ENCODE measurements at regions not wholly inside any gene's neighbourhood (a gene's known extent, or its start where the extent isn't known, plus 50 kb on each side); places are given as distances from the start of the nearest gene placed in this dataset.
A peak's percentile ranks its signal among the peaks of the same experiment; 100 is the strongest.

DNA sequence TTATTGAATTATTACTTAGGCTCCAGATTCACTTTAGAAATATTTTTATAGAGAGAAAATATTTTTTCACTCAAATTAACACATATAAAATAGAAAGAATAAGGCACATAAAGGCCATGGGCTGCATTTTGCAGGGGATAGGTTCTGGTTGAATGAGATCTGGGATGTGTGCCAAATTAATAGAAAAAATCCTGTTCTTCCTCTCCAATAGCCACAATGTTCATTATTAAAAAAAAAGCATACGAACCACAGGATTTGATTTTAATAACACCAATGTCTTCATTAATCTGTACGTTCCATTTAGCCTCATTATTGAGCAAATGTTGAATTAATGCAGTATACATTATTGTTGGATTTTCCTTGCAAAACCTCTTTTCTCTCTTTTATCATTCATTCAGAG lies 622.8 kb upstream of the AGTR1 start:
- Histone ChIP-seq H3K9me3 (ENCODE audit: control insufficient read depth, low read length) (no peaks in the 10 kb centered on the region), H3K4me2 (ENCODE audit: low read length) (no peak overlapping the region), H3K9ac (no peak overlapping the region), H3K36me3 (ENCODE audit: control insufficient read depth, insufficient read depth, low read length) (no peaks in the 10 kb centered on the region), H3K79me2 (no peaks in the 10 kb centered on the region), H3K27ac (no peak overlapping the region), H3K4me3 (ENCODE audit: low read depth, low read length) (no peak overlapping the region), H3K4me1 (peaks cover 5% of the 10 kb centered on the region), H3K27me3 (ENCODE audit: control insufficient read depth, insufficient read depth, low read length) (no peaks in the 10 kb centered on the region), H2AFZ (peak overlapping the region; percentile 52)
- TF ChIP-seq, protein P1, sequence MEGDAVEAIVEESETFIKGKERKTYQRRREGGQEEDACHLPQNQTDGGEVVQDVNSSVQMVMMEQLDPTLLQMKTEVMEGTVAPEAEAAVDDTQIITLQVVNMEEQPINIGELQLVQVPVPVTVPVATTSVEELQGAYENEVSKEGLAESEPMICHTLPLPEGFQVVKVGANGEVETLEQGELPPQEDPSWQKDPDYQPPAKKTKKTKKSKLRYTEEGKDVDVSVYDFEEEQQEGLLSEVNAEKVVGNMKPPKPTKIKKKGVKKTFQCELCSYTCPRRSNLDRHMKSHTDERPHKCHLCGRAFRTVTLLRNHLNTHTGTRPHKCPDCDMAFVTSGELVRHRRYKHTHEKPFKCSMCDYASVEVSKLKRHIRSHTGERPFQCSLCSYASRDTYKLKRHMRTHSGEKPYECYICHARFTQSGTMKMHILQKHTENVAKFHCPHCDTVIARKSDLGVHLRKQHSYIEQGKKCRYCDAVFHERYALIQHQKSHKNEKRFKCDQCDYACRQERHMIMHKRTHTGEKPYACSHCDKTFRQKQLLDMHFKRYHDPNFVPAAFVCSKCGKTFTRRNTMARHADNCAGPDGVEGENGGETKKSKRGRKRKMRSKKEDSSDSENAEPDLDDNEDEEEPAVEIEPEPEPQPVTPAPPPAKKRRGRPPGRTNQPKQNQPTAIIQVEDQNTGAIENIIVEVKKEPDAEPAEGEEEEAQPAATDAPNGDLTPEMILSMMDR (IDR thresholded peaks at IDR 0.05): no peak

DNA sequence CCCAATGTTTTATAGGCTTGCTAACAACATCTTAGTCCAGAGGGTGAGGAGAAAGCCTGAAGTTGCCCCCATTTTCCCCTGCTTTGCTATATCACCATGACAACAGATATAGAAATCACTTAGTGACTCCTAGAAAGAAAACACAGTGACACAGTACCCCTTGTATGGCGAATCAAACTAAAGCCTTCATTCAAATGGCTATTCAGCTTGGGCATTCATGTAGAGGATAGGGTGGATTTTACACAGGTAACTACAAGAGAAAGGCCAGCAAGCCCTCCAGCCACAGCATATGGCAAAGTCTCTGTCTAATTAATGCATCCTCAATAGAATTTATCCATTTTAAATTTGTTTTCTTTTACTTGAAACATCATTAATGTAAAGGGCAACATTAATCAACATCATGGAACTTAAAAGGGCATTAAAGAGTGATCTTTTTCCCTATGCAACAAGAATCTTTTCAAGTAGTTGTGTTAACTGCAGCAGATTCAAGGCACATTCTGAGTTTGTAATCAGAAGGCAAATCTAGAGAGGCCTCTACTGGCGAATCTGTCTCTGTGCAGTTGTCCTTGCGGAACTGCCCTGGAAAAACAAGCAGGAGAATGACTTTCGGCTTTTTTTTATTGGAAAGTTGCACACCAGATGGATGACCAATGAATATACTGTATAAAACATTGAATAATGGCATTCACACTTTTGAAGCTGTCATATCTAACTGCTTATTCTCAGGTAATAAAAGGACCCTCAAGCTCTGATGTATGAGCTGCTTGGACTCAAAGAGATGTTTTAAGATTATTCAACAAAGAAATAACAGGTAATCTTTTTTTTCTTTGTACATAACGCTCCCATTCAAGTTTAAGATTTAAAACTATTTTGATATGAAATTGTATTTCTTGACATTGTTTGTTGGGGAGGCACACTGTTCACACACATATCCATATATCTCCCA lies 621.7 kb upstream of the AGTR1 start:
- H3K9me3 ChIP-seq (ENCODE audit: control insufficient read depth, low read length): no peaks in the 10 kb centered on the region
- no peaks in the 10 kb centered on the region for H3K79me2 ChIP-seq
- no peaks in the 10 kb centered on the region for H3K36me3 ChIP-seq (ENCODE audit: control insufficient read depth, insufficient read depth, low read length)
- H3K27ac ChIP-seq: no peak overlapping the region
- H3K4me3 ChIP-seq (ENCODE audit: low read depth, low read length): no peak overlapping the region
- TF ChIP-seq, protein P1 (IDR thresholded peaks at IDR 0.05): peak; percentile 60
- no peak overlapping the region for H3K9ac ChIP-seq
- no peaks in the 10 kb centered on the region for H3K27me3 ChIP-seq (ENCODE audit: control insufficient read depth, insufficient read depth, low read length)
- peaks cover 5% of the 10 kb centered on the region for H3K4me1 ChIP-seq
- H2AFZ ChIP-seq: peak overlapping the region; percentile 52
- H3K4me2 ChIP-seq (ENCODE audit: low read length): no peak overlapping the region

DNA sequence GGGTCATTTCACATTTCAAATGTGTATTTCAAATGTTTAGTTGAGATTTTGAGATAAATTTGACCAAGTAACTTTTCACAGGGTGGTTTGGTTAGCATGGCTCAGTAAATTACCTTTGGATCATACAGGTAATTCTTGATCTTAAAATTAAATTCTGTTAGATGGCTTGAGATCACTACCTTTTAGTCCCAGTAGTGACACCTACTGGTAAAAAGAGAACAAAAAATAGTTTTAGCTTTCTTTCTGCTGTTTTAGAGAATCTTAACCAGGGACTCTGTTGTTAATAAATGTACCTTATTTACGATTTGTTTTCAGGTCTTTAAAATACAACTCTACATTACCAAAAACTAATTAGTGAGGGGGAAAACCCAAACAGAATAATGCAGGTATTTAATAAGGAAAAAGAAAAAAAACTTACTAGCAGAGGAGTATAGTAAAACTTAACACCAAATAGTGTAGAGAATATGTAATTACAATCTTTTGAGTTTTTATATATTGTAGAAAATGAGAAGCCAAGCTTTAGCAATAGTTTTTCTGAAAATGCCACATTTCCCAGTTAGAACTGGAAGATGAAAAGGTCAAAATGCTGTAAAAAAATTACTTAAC lies 620.3 kb upstream of the AGTR1 start:
- TF ChIP-seq, protein P1 (IDR thresholded peaks at IDR 0.05): peak; percentile 48
- Histone ChIP-seq H3K27me3 (ENCODE audit: control insufficient read depth, insufficient read depth, low read length) (no peaks in the 10 kb centered on the region), H3K9ac (no peak overlapping the region), H2AFZ (no peak overlapping the region), H3K9me3 (ENCODE audit: control insufficient read depth, low read length) (no peaks in the 10 kb centered on the region), H3K4me2 (ENCODE audit: low read length) (no peak overlapping the region), H3K79me2 (no peaks in the 10 kb centered on the region), H3K4me3 (ENCODE audit: low read depth, low read length) (no peak overlapping the region), H3K36me3 (ENCODE audit: control insufficient read depth, insufficient read depth, low read length) (no peaks in the 10 kb centered on the region), H3K27ac (no peak overlapping the region), H3K4me1 (peaks cover 5% of the 10 kb centered on the region)

DNA sequence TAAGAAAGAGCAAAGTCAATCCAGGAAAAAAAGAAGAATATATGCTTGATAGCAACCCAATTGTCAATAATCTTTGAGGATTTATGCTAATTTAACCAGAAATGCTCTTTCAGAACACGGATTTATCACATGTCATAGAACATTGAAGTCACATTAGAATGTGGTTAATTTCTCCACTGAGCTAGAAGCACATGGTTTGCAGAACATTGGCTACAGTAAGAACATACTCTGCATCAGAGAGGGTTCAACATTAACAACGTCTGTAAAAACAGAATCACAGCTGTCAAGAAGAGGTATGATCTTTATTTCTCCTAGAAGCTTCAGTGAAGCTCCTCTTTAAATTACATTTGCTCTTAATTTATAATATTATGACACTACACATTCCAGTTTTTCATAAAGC lies 619.7 kb upstream of the AGTR1 start:
- H3K9ac ChIP-seq: no peak overlapping the region
- no peaks in the 10 kb centered on the region for H3K9me3 ChIP-seq (ENCODE audit: control insufficient read depth, low read length)
- no peaks in the 10 kb centered on the region for H3K36me3 ChIP-seq (ENCODE audit: control insufficient read depth, insufficient read depth, low read length)
- H3K79me2 ChIP-seq: no peaks in the 10 kb centered on the region
- H3K4me2 ChIP-seq (ENCODE audit: low read length): no peak overlapping the region
- H3K4me3 ChIP-seq (ENCODE audit: low read depth, low read length): no peak overlapping the region
- no peaks in the 10 kb centered on the region for H3K27me3 ChIP-seq (ENCODE audit: control insufficient read depth, insufficient read depth, low read length)
- TF ChIP-seq, protein P1 (IDR thresholded peaks at IDR 0.05): no peak
- no peak overlapping the region for H2AFZ ChIP-seq
- peaks cover 5% of the 10 kb centered on the region for H3K4me1 ChIP-seq
- no peak overlapping the region for H3K27ac ChIP-seq

Data from parathyroid adenoma (tissue), 2 donors.